WTC11 (cell line): ENCODE measurements at regions not wholly inside any gene's neighbourhood (a gene's known extent, or its start where the extent isn't known, plus 50 kb on each side); places are given as distances from the start of the nearest gene placed in this dataset.

ENCODE experiments used
- ATAC-seq: fragments of 200-7000 bp; cut with Tn5 transposase; 2 replicates; pipeline ENCODE4 v1.10.0; 2021; ENCODE audit warnings: mild to moderate bottlenecking, moderate library complexity
- CTCF ChIA-PET: fragments of 300-600 bp; sonication (Branson Sonifier 250); formaldehyde crosslinking; loops from one replicate; lab custom pipeline; 2021; ENCODE audit warnings: antibody characterized with exemption; lab: Charles Lee
- POLR2A ChIA-PET: fragments of 350-600 bp; sonication (Branson Sonifier 250); formaldehyde crosslinking; loops from one replicate; lab custom pipeline; 2021; ENCODE audit warnings: antibody characterized with exemption; lab: Charles Lee
- DNase-seq: peaks from one replicate; pipeline ENCODE4 v3.0.0; 2021; ENCODE audit warnings: low spot score
- H3K27ac Mint-ChIP-seq: 2 replicates; pipeline ENCODE4 v1.8.0; 2021; ENCODE audit warnings: mixed read lengths
- H3K27me3 Mint-ChIP-seq: 2 replicates; pipeline ENCODE4 v1.8.0; 2021; ENCODE audit warnings: low read depth, mild to moderate bottlenecking, moderate library complexity, mixed read lengths
- H3K36me3 Mint-ChIP-seq: 2 replicates; pipeline ENCODE4 v1.8.0; 2021; ENCODE audit warnings: mixed read lengths
- H3K4me1 Mint-ChIP-seq: 2 replicates; pipeline ENCODE4 v1.8.0; 2022; ENCODE audit warnings: mixed read lengths
- H3K4me3 Mint-ChIP-seq: 2 replicates; pipeline ENCODE4 v1.8.0; 2021; ENCODE audit warnings: mild to moderate bottlenecking, moderate library complexity, mixed read lengths
- H3K9me3 Mint-ChIP-seq: 2 replicates; pipeline ENCODE4 v1.8.0; 2021; ENCODE audit warnings: mixed read lengths
- CBFB ChIP-seq: sonication (generic); formaldehyde crosslinking; IDR thresholded peaks from 2 replicates; pipeline ENCODE4 v1.8.1; 2022; ENCODE audit warnings: mild to moderate bottlenecking, low read depth, missing genetic modification reagents
- FOXJ3 ChIP-seq: sonication (generic); formaldehyde crosslinking; IDR thresholded peaks from 2 replicates; pipeline ENCODE4 v1.9.0; 2021; ENCODE audit warnings: missing genetic modification reagents, mild to moderate bottlenecking, borderline replicate concordance
- HMGA2 ChIP-seq: fragments of 250-450 bp; sonication (Bioruptor Pico); IDR thresholded peaks from 2 replicates; pipeline ENCODE4 v1.4.0; 2021; ENCODE audit warnings: mild to moderate bottlenecking, moderate library complexity
- IRF2 ChIP-seq: sonication (generic); formaldehyde crosslinking; IDR thresholded peaks from 2 replicates; pipeline ENCODE4 v1.8.0; 2022; ENCODE audit warnings: low read depth, missing genetic modification reagents, borderline replicate concordance
- JAZF1 ChIP-seq: fragments of 250-450 bp; sonication (Bioruptor Pico); IDR thresholded peaks from 2 replicates; pipeline ENCODE4 v1.9.0; 2021; ENCODE audit warnings: moderate library complexity, mild to moderate bottlenecking, inconsistent platforms
- NFATC4 ChIP-seq: fragments of 250-450 bp; sonication (Bioruptor Pico); IDR thresholded peaks from 2 replicates; pipeline ENCODE4 v1.9.0; 2021; ENCODE audit warnings: mild to moderate bottlenecking
- NR2C2 ChIP-seq: sonication (generic); formaldehyde crosslinking; IDR thresholded peaks from 2 replicates; pipeline ENCODE4 v1.8.0; 2022; ENCODE audit warnings: mild to moderate bottlenecking, missing genetic modification reagents
- PRRX2 ChIP-seq: fragments of 250-450 bp; sonication (Bioruptor Pico); IDR thresholded peaks from 2 replicates; pipeline ENCODE4 v1.8.0; 2021; ENCODE audit warnings: mild to moderate bottlenecking
- ZBTB21 ChIP-seq: sonication (generic); formaldehyde crosslinking; IDR thresholded peaks from 2 replicates; pipeline ENCODE4 v1.8.1; 2023; ENCODE audit warnings: mild to moderate bottlenecking, missing genetic modification reagents, borderline replicate concordance
- ZNF121 ChIP-seq: sonication (generic); formaldehyde crosslinking; IDR thresholded peaks from 2 replicates; pipeline ENCODE4 v1.8.0; 2023; ENCODE audit warnings: missing genetic modification reagents
- ZNF317 ChIP-seq: sonication (generic); formaldehyde crosslinking; IDR thresholded peaks from 2 replicates; pipeline ENCODE4 v1.8.1; 2023; ENCODE audit warnings: low read depth, mild to moderate bottlenecking, moderate library complexity, missing genetic modification reagents, borderline replicate concordance
- ZNF396 ChIP-seq: fragments of 250-450 bp; sonication (Bioruptor Pico); IDR thresholded peaks from 2 replicates; pipeline ENCODE4 v1.8.0; 2021; ENCODE audit warnings: mild to moderate bottlenecking, moderate library complexity, borderline replicate concordance
- TF ChIP-seq, protein P1 (sequence below): fragments of 250-450 bp; sonication (Bioruptor Pico); IDR thresholded peaks from 2 replicates; pipeline ENCODE4 v2.1.2; 2022; ENCODE audit warnings: mild to moderate bottlenecking, moderate library complexity
- TF ChIP-seq, protein P2 (sequence below): fragments of 250-450 bp; sonication (Bioruptor Pico); IDR thresholded peaks from 2 replicates; pipeline ENCODE4 v1.9.0; 2021; ENCODE audit warnings: mild to moderate bottlenecking
- TF ChIP-seq, protein P3 (sequence below): fragments of 250-450 bp; sonication (Bioruptor Pico); IDR thresholded peaks from 2 replicates; pipeline ENCODE4 v1.9.0; 2021; ENCODE audit warnings: mild to moderate bottlenecking, borderline replicate concordance
- TF ChIP-seq, protein P4 (sequence below): sonication (generic); formaldehyde crosslinking; IDR thresholded peaks from 2 replicates; pipeline ENCODE4 v1.8.1; 2022; ENCODE audit warnings: low read depth, missing genetic modification reagents, borderline replicate concordance

DNA sequence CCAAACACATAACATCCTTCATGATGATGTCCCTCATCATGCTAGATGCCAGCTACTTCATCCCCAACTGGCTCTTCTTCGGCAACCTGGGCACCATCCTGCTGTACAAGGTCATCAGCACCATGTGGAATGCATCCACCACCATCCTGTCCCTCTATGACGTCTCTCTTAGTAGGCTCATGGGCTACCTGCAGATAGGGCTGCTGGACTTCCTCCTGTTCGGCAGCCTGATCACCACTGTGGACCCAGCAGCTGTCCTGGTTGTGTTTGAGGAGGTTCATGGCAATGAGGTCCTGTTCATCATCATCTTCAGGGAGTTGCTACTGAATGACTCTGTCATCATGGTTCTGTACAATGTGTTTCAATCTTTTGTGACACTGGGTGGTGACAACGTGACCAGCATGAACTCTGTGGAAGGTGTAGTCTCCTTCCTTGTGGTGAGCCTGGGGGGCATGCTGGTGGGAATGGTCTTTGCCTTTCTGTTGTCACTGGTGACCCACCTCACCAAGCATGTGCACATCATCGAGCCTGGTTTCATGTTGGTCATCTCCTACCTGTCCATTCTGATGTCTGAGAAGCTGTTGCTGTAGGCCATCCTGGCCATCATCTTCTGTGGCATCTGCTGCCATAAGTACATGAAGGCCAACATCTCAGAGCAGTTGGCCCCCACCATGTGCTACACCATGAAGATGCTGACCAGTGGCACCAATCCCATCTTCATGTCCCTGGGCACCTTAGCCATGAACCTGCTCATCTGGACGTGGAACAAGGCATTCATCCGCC is 120.7 kb upstream of the SERPIND1 start:
- H3K4me1 Mint-ChIP-seq = no peaks in the 10 kb centered on the region
- H3K36me3 Mint-ChIP-seq = no peaks in the 10 kb centered on the region
- TF ChIP-seq ZNF317 (CRISPR knock-in tag) (no peak), NFATC4 (CRISPR knock-in tag) (no peak), HMGA2 (CRISPR knock-in tag) (no peak), JAZF1 (CRISPR knock-in tag) (no peak), CBFB (CRISPR knock-in tag) (no peak), PRRX2 (CRISPR knock-in tag) (no peak), NR2C2 (no peak), FOXJ3 (CRISPR knock-in tag) (no peak), ZNF121 (CRISPR knock-in tag) (no peak), ZBTB21 (CRISPR knock-in tag) (no peak), IRF2 (CRISPR knock-in tag) (no peak), ZNF396 (CRISPR knock-in tag) (no peak)
- TF ChIP-seq, protein P1, sequence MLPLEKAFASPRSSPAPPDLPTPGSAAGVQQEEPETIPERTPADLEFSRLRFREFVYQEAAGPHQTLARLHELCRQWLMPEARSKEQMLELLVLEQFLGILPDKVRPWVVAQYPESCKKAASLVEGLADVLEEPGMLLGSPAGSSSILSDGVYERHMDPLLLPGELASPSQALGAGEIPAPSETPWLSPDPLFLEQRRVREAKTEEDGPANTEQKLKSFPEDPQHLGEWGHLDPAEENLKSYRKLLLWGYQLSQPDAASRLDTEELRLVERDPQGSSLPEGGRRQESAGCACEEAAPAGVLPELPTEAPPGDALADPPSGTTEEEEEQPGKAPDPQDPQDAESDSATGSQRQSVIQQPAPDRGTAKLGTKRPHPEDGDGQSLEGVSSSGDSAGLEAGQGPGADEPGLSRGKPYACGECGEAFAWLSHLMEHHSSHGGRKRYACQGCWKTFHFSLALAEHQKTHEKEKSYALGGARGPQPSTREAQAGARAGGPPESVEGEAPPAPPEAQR (CRISPR knock-in tag) = no peak
- TF ChIP-seq, protein P2, sequence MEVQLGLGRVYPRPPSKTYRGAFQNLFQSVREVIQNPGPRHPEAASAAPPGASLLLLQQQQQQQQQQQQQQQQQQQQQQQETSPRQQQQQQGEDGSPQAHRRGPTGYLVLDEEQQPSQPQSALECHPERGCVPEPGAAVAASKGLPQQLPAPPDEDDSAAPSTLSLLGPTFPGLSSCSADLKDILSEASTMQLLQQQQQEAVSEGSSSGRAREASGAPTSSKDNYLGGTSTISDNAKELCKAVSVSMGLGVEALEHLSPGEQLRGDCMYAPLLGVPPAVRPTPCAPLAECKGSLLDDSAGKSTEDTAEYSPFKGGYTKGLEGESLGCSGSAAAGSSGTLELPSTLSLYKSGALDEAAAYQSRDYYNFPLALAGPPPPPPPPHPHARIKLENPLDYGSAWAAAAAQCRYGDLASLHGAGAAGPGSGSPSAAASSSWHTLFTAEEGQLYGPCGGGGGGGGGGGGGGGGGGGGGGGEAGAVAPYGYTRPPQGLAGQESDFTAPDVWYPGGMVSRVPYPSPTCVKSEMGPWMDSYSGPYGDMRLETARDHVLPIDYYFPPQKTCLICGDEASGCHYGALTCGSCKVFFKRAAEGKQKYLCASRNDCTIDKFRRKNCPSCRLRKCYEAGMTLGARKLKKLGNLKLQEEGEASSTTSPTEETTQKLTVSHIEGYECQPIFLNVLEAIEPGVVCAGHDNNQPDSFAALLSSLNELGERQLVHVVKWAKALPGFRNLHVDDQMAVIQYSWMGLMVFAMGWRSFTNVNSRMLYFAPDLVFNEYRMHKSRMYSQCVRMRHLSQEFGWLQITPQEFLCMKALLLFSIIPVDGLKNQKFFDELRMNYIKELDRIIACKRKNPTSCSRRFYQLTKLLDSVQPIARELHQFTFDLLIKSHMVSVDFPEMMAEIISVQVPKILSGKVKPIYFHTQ = no peak
- TF ChIP-seq, protein P3, sequence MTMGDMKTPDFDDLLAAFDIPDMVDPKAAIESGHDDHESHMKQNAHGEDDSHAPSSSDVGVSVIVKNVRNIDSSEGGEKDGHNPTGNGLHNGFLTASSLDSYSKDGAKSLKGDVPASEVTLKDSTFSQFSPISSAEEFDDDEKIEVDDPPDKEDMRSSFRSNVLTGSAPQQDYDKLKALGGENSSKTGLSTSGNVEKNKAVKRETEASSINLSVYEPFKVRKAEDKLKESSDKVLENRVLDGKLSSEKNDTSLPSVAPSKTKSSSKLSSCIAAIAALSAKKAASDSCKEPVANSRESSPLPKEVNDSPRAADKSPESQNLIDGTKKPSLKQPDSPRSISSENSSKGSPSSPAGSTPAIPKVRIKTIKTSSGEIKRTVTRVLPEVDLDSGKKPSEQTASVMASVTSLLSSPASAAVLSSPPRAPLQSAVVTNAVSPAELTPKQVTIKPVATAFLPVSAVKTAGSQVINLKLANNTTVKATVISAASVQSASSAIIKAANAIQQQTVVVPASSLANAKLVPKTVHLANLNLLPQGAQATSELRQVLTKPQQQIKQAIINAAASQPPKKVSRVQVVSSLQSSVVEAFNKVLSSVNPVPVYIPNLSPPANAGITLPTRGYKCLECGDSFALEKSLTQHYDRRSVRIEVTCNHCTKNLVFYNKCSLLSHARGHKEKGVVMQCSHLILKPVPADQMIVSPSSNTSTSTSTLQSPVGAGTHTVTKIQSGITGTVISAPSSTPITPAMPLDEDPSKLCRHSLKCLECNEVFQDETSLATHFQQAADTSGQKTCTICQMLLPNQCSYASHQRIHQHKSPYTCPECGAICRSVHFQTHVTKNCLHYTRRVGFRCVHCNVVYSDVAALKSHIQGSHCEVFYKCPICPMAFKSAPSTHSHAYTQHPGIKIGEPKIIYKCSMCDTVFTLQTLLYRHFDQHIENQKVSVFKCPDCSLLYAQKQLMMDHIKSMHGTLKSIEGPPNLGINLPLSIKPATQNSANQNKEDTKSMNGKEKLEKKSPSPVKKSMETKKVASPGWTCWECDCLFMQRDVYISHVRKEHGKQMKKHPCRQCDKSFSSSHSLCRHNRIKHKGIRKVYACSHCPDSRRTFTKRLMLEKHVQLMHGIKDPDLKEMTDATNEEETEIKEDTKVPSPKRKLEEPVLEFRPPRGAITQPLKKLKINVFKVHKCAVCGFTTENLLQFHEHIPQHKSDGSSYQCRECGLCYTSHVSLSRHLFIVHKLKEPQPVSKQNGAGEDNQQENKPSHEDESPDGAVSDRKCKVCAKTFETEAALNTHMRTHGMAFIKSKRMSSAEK = no peak
- TF ChIP-seq, protein P4, sequence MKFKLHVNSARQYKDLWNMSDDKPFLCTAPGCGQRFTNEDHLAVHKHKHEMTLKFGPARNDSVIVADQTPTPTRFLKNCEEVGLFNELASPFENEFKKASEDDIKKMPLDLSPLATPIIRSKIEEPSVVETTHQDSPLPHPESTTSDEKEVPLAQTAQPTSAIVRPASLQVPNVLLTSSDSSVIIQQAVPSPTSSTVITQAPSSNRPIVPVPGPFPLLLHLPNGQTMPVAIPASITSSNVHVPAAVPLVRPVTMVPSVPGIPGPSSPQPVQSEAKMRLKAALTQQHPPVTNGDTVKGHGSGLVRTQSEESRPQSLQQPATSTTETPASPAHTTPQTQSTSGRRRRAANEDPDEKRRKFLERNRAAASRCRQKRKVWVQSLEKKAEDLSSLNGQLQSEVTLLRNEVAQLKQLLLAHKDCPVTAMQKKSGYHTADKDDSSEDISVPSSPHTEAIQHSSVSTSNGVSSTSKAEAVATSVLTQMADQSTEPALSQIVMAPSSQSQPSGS (CRISPR knock-in tag) = no peak
- peaks cover 22% of the 10 kb centered on the region for H3K9me3 Mint-ChIP-seq
- no peak for ATAC-seq
- no peak overlapping the region for H3K4me3 Mint-ChIP-seq
- H3K27ac Mint-ChIP-seq = no peak overlapping the region
- peaks cover 7% of the 10 kb centered on the region for H3K27me3 Mint-ChIP-seq
- DNase-seq = no peak
- POLR2A ChIA-PET = no interaction called here
- CTCF ChIA-PET = no interaction called here
